GM18519 (cell line): ENCODE measurements at regions not wholly inside any gene's neighbourhood (a gene's known extent, or its start where the extent isn't known, plus 50 kb on each side); places are given as distances from the start of the nearest gene placed in this dataset.
"Not testable (repeated sequence)": the region's sequence is repeated elsewhere in the genome, so short reads cannot be mapped to it uniquely, and the experiment has no call there.

ENCODE experiments used
- ATAC-seq: cut with Tn5 transposase; IDR thresholded peaks from one replicate; pipeline ENCODE4 v1.9.1; 2021; ENCODE audit warnings: mild to moderate bottlenecking, moderate library complexity; ENCODE audit not compliant: unreplicated experiment, low FRiP score

DNA sequence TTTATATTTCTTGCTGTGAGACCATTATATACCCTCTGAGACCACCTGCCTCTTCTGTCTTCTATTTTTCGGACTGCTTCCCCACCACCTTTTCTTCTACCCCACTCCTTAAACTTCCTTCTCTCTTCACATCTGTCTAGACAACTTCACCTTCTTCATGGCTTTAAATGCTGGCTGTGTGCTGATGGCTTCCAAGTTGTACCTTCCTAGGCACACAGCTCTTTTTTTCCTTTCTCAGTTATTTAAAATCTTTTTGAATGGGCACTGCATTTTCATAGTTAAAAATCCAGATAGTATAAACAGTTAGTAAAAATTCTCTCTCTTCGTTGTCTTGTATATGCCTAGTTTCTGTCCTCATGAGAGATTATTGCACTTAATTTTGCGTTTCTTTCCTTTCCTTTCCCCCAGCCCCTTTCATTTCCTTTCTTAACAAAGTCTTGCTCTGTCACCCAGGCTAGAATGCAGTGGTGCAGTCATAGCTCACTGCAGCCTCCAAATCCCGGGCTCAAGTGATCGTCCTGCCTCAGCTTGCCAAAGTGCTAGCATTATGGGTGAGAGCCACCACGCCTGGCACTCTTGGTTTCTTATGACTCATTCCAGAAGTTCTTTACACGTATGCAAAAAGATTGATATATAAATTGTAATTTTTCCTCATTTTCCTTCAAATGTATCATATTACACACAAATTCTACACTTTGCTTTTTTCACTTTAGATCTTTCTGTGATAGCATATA is 114.3 kb downstream of the NPIPB5 start:
- ATAC-seq, result no peak

DNA sequence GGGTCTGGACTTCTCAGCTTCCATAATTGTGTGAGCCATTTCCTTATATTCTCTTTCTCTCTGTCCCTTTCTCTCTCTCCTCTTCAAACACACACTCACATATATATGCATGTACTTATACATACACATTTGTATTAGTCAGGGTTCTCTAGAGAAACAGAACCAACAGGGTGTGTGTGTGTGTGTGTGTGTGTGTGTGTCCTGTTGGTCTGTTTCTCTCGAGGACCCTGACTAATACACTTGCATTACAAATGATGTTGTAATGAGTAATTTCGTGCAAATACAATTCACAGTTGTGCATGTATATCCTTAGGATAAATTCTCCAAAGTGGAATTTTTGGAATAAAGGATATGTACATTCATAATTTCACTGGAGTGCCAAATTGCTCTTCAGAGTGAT is 115.3 kb downstream of the NPIPB5 start:
- ATAC-seq, result no peak

DNA sequence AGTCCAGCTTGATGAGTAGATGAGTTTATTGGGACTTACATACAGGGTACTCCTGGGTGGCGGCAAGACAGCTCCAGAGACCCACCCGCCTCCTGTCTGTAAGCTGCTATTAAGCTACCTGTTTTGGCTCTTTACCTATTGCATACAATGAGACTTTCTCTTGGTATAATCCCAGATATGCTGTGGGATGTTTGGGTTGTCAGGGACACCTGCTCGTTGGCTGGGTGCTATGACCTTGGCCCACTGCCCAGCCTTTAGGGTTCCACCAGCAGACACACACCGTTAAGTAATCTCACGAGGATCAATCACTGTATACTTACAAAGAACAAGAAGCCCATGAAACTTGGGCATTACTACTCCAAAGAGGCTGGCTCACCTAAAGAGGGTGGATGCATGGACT is 116.4 kb downstream of the NPIPB5 start:
- ATAC-seq, result no peak

GRCh38 chr16:22628994-22629393 is 118.3 kb downstream of the NPIPB5 start:
- no peak for ATAC-seq

GRCh38 chr16:22630242-22630641 is 119.6 kb downstream of the NPIPB5 start:
- ATAC-seq, result no peak

- no peak for ATAC-seq
Observed at GRCh38 chr16:22631264-22631663, 120.6 kb downstream of the NPIPB5 start.

DNA sequence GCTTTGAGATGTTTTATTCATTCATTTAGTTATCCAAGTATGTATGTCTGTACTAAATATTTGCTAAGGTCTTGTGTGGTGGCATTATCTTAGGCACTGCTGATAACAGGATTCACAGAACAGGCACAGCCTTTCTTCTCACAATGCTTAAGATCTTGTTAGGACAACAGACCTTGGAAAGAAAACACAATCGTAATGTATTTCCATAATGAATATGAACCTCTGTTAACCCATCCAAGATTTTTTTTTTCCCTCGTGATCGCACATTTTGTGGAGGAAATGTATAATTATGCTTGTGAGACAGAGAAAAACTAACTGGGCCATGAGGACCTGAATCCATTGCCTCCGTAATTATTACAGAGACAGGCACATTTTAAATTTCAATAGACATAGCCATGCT is 121.9 kb downstream of the NPIPB5 start:
- ATAC-seq, result no peak

DNA sequence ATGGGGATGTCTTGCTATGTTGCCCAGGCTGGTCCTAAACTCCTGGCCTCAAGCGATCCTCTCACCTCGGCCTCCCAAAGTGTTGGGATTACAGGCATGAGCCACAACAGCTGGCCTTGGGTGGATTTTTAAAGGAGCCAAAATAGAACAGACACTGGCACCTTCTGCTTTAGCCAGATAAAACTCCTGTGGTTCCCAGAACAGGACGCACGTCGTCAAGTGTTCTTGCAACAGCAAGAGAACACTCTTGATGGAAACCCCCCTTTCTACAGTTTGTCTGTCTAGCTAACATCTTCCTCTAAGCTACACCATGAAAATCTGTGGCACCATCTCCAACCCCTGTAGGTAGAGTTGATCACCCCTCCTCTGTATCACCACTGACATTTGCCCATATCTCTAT is 122.6 kb downstream of the NPIPB5 start:
- no peak for ATAC-seq

DNA sequence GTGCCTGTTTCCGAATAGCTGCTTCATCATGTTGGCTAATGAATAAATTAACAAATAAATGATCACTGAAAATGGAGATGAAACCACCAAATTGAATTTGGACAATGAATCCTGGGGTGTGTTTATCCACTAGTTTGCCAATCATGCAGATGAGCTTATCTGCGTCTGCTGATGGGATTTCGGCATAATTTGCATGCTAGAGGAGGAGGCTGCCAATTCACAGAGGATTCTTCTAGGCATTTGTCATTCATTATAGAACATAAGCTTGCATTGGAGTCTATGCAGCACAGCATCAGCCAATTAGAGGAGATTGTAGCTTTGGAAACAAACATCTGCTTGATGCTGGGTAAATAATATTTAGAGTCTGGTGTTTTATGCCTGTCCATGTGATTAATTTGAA is 123.1 kb downstream of the NPIPB5 start:
- ATAC-seq, result no peak

DNA sequence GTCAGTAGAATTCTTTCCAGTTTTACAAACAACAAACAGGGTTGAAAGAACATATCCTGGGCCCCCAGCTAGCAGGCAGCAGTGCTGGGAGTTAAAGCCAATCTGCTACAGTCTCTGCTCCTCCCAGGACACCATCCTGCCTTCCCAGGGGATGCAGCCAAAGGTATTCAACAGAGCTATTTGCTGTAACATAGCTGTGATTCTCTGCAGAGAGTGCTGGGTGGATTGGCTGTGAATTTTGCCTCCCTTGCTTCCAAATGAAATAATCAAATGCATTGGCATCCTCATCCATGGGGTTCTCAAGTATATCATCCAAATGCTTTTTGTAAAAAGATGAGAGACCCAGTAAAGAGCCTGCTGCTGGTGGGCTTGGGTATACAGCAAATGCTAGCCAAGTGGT is 124.3 kb downstream of the NPIPB5 start:
- no peak for ATAC-seq

DNA sequence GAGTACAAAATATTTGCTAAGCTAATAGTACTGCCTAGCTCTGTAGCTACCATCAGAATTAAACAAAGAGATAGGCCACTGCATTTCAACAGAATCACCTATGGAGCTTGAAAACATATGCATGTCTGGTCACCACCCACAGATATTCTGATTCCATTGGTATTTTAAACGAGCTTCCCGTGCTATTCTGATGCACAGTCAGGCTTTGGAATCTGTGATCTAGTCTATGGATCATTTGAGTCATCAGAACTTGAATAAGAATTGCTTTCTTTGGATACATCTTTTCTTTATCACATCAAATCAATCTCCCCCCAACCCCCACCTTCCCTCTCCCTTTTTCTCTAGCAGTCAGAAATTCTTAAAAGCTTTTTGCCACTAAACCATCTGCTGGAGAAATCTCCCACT is 124.7 kb downstream of the NPIPB5 start:
- ATAC-seq, result no peak

- no peak for ATAC-seq
Observed at GRCh38 chr16:22635801-22636200, 125.1 kb downstream of the NPIPB5 start.

DNA sequence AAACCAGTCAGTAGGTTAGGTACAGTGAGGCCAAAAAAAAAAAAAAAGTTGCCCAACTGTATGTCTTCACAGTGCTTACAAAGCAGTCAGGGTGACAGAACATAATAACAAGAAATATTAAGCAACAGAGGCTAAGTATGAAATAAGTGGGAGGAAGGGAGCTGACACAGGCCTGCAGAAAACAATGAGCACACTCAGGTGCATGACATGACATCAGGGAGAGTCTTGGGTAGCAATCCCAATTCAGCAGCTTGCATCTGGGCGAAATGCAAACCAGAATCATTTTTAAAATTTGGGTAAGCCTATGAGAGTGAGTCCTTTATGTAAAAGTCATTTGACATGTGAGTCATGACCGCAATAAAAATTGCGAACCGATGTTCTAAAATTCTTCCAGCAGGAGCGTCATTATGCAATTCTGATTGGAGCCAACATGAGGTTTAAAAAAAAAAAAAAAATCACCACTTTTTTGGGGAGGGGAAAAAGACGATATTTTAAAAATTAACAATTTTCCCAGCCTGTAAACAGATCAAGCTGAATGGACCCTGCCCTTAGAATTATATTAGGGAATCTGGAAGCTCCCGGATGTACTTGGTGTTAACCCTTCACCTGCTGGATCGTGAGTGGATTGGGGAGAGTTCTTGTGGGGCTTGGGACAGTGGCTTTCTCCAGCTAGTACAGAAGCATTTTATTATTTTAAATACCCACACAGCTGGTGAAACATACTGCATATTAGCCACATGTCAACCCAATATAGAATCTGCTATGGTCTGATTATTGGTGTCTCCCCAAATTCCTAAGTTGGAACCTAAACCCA is 127.9 kb downstream of the NPIPB5 start:
- ATAC-seq, result no peak

GRCh38 chr16:22641131-22641628 is 130.5 kb downstream of the NPIPB5 start:
- no peak for ATAC-seq

DNA sequence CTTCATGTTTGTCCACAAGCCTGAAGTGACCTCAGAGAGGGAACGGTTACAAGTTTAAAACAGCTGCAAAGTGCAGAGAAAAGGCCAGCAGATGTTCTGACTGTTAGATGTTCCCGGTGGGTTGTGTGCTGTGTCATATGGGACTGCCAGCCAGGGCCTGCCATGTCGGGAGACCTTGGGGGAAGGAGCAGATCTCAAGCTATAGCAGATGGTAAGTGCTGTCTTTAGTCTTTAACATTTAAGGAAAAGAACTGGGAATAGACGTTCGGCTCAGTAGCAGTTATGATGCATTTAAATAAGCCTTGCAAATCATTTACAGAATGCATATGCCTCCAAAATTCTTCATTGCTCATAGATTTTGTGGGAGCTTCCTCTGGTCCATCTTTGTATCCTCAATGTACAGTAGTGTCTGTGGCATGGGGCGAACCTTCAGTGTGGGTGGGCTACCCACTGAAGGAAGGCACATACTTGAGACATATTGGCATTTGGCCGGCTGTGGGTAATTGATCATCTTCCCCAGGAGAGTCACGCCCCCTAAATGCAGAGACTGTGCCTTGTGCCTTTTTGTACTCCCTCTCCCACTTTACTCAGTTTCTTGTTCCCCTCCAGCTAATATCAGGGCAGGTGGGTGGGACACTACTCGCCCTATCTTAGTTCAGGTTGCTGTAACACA is 131.9 kb downstream of the NPIPB5 start:
- ATAC-seq, result no peak

DNA sequence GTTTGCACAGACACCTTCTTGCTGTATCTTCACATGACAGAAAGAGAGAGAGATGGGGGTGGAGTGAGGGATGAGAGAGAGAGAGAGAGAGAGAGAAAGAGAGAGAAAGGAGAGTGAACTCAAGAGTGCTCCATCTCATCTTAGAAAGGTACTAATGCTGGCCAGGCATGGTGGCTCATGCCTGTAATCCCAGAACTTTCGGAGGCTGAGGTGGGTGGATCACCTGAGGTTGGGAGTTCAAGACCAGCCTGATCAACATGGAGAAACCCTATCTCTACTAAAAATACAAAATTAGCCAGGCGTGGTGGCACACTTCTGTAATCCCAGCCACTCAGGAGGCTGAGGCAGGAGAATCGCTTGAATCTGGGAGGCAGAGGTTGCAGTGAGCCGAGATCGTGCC is 132.5 kb downstream of the NPIPB5 start:
- not testable (repeated sequence) for ATAC-seq

DNA sequence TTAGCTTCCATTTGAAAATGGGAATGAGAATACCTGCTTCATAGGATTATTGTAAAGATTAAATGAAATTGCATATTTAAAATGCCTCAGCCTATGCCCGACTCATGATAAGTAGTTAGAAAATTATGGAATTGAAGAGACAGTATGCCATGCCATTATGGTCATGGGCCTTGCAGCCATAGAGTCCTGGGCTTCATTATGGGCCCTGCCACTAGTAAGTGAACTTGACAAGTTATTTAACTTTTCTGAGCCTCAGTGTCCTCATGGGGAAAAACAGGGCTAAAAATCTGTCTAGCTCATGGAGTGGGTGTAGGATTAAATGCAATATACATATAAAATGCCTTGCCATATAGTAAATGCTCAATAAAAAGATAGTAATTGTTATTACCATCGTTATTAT is 133.2 kb downstream of the NPIPB5 start:
- no peak for ATAC-seq

DNA sequence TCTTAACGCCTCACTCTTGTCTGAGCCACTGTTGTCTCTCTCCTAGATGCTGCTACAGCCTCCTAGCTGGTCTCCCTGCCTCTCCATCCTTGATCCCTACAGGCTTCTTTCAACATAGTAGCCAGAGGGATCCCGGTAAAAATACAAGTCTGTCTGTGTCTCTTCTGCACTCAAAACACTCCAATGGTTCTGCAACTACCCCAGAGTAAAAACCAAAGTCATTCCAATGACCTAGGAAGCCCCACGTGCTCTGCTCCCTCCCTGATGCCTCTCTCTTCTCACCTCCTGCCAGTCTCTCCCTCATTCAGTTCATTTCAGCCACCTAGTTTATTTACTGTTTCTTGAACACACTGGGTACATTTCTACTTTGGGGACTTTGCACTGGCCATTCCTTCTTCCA is 135.2 kb downstream of the NPIPB5 start:
- ATAC-seq, result no peak

- no peak for ATAC-seq
Observed at GRCh38 chr16:22646948-22647556, 136.4 kb downstream of the NPIPB5 start.

DNA sequence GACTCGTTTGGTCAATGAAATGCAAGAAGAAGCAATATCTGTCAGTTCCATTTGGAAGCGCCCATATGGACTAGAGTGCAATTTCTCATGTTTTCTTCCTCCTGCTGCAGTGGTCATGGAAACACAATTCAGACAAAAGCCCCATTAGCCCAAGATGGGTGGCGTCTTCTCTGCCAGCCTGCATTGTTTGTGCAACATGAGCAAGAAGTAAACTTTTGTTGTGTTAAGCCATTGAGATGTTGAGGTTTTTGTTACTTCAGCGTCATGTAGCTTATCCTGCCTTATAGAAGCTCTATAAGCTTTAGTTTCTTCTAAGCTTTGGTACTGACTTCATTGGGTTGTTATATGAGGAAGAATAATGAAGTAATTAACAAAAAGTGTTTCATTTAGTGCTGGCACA is 137.4 kb downstream of the NPIPB5 start:
- ATAC-seq, result no peak

DNA sequence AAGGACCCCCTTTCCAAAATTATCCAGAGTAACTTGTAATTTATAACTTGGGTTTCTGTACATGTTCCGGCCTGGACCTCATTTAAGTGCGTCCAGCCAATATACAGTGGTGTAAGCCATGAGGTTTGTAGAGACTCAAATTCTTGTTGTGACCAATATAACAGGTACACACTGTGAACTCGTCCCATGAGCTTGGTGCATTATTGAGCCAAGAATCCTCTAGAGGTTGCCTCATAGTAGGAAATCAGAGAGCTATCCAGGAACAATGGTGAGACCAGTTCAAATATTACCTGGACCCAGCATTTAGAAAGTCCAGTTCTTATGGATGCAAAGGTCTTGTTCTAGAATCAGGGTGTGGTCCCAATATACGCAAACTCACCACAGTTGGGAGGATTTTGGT is 138.2 kb downstream of the NPIPB5 start:
- no peak for ATAC-seq
